Adrenal gland (tissue), 9 donors: ENCODE measurements at regions not wholly inside any gene's neighbourhood (a gene's known extent, or its start where the extent isn't known, plus 50 kb on each side); places are given as distances from the start of the nearest gene placed in this dataset.

ENCODE experiments used
- DNase-seq, 7 donors: peaks; one replicate each; pipeline ENCODE4 v3.0.0-alpha.2; 2019 to 2020
- H3K27ac ChIP-seq, 5 donors: fragments of 200-600 bp; sonication (generic) in 4 of 5; 1 replicate in 3 of 5; 2 replicates in 2 of 5; pipeline versions ENCODE4 v1.5.1 to v1.8.0; 2016 to 2020; ENCODE audit warnings: mild to moderate bottlenecking in 1 of 5
- H3K27me3 ChIP-seq: fragments of 200-600 bp; 2 replicates; pipeline ENCODE4 v1.8.0; 2021
- H3K36me3 ChIP-seq, 2 donors: fragments of 200-600 bp; replicated peaks in 1 of 2; 1 replicate in 1 of 2; 2 replicates in 1 of 2; pipeline versions ENCODE4 v1.5.1 to v1.8.0; 2018 to 2022
- H3K4me1 ChIP-seq, 2 donors: fragments of 200-600 bp; replicated peaks in 1 of 2; 1 replicate in 1 of 2; 2 replicates in 1 of 2; pipeline versions ENCODE4 v1.5.1 to v1.8.0; 2018 to 2021
- H3K4me3 ChIP-seq, 4 donors: fragments of 200-600 bp; sonication (generic) in 3 of 4; one replicate each; pipeline ENCODE4 v1.5.1; 2016 to 2018
- H3K9me3 ChIP-seq, 3 donors: fragments of 200-600 bp; sonication (generic) in 1 of 3; replicated peaks in 1 of 3; 1 replicate in 2 of 3; 2 replicates in 1 of 3; pipeline versions ENCODE4 v1.5.1 to v1.8.0; 2016 to 2021
- POLR2A ChIP-seq, 2 donors: fragments of 450-650 bp; IDR thresholded peaks; one replicate each; pipeline ENCODE4 v1.6.1; 2017; ENCODE audit warnings: antibody characterized with exemption in 2 of 2, mild to moderate bottlenecking in 2 of 2, moderate library complexity in 1 of 2
- WGBS, 4 donors: extraction: QIAGEN DNeasy Blood & Tissue Kit in 2 of 4; methylation state at CpG; one replicate each; pipeline versions ENCODE4 v1.1.5 to v1.1.7; 2013 to 2017; 5-methylcytosine and 5-hydroxymethylcytosine counted together
- intact Hi-C, 2 donors: fragments of 100-400 bp; cut with DNase I; formaldehyde crosslinking; loops; one replicate each; pipeline versions ENCODE4 v1.14.1 to v1.15.0; 2022 to 2023
- TF ChIP-seq, protein P1 (sequence below), 6 experiments: fragments of 450-650 bp in 4 of 6; fragments of 200-600 bp in 2 of 6; sonication (generic) in 1 of 6; IDR thresholded peaks; 1 replicate in 5 of 6; 2 replicates in 1 of 6; pipeline versions ENCODE4 v1.5.1 to v1.8.0; 2016 to 2021; ENCODE audit warnings: antibody characterized with exemption in 6 of 6, mild to moderate bottlenecking in 2 of 6, moderate library complexity in 1 of 6
- donor health status: healthy with polysubstance abuse.
- donor health status: Bipolar disorder and iron deficiency.
- donor health status: DM: yes; HTN: yes; CAD: no.
- donor health status: DM: no; HTN: no; CAD: no.
- donor health status: DM: no; HTN: no; CAD: no.

- TF ChIP-seq, protein P1, sequence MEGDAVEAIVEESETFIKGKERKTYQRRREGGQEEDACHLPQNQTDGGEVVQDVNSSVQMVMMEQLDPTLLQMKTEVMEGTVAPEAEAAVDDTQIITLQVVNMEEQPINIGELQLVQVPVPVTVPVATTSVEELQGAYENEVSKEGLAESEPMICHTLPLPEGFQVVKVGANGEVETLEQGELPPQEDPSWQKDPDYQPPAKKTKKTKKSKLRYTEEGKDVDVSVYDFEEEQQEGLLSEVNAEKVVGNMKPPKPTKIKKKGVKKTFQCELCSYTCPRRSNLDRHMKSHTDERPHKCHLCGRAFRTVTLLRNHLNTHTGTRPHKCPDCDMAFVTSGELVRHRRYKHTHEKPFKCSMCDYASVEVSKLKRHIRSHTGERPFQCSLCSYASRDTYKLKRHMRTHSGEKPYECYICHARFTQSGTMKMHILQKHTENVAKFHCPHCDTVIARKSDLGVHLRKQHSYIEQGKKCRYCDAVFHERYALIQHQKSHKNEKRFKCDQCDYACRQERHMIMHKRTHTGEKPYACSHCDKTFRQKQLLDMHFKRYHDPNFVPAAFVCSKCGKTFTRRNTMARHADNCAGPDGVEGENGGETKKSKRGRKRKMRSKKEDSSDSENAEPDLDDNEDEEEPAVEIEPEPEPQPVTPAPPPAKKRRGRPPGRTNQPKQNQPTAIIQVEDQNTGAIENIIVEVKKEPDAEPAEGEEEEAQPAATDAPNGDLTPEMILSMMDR (IDR thresholded peaks at IDR 0.05) = no peak
- TF ChIP-seq POLR2A (IDR thresholded peaks at IDR 0.05) = no peak
- 72 to 78% (median 75%) methylated on average over 7 of the region's 7 CpGs for WGBS, 4 donors
- no peak for DNase-seq
- Histone ChIP-seq H3K4me1 (no peaks in the 10 kb centered on the region), H3K27ac (no peak overlapping the region), H3K9me3 (no peaks in the 10 kb centered on the region), H3K36me3 (no peaks in the 10 kb centered on the region), H3K4me3 (no peak overlapping the region), H3K27me3 (no peaks in the 10 kb centered on the region)
- intact Hi-C loops = no loop called here
Measured at GRCh38 chr4:159736411-159736810, 633.5 kb downstream of the RAPGEF2 start.

DNA sequence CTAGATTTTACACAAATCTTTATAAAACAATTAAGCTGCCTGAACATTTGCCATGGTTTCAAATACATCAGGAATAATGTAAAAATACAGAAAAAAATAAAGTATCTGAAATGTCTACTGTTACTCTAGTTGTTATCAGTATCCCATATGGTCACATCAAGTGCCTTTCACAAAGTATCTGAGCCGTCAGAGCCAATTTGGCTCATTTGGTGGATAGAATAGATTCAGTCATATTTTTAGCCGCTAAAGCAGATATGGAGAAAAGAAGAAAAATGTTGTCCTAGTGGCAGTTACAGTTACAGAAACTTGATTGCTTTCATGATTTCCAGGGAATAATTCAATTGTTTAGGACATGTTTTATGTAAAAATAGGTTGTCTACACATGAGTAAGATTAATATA, 641.1 kb downstream of the RAPGEF2 start:
- Histone ChIP-seq H3K27ac (no peak overlapping the region), H3K9me3 (no peaks in the 10 kb centered on the region), H3K27me3 (no peaks in the 10 kb centered on the region), H3K4me3 (no peak overlapping the region), H3K36me3 (no peaks in the 10 kb centered on the region), H3K4me1 (no peaks in the 10 kb centered on the region)
- intact Hi-C loops = no loop called here
- TF ChIP-seq, protein P1 (IDR thresholded peaks at IDR 0.05) = no peak
- no peak for TF ChIP-seq POLR2A (IDR thresholded peaks at IDR 0.05)
- 29 to 41% (median 35%) methylated on average over 2 of the region's 2 CpGs for WGBS, 4 donors
- DNase-seq = no peak

- 77 to 97% (median 93%) methylated on average over 3 of the region's 3 CpGs for WGBS, 4 donors
- no peaks in the 10 kb centered on the region for H3K4me1 ChIP-seq
- no peak overlapping the region for H3K27ac ChIP-seq
- H3K36me3 ChIP-seq = no peaks in the 10 kb centered on the region
- no peak for DNase-seq
- no peak overlapping the region for H3K4me3 ChIP-seq
- no peaks in the 10 kb centered on the region for H3K9me3 ChIP-seq
- no peaks in the 10 kb centered on the region for H3K27me3 ChIP-seq
- no peak for TF ChIP-seq POLR2A (IDR thresholded peaks at IDR 0.05)
- TF ChIP-seq, protein P1 (IDR thresholded peaks at IDR 0.05) = no peak
- intact Hi-C loops = no loop called here
Measured at GRCh38 chr4:159747983-159748382, 645.1 kb downstream of the RAPGEF2 start.

GRCh38 chr4:159748834-159749444, 646.1 kb downstream of the RAPGEF2 start:
- no peaks in the 10 kb centered on the region for H3K9me3 ChIP-seq
- no peaks in the 10 kb centered on the region for H3K27me3 ChIP-seq
- TF ChIP-seq POLR2A (IDR thresholded peaks at IDR 0.05) = no peak
- TF ChIP-seq, protein P1 (IDR thresholded peaks at IDR 0.05) = no peak
- DNase-seq = no peak
- intact Hi-C loops = no loop called here
- H3K27ac ChIP-seq = no peak overlapping the region
- H3K36me3 ChIP-seq = no peaks in the 10 kb centered on the region
- no peaks in the 10 kb centered on the region for H3K4me1 ChIP-seq
- no peak overlapping the region for H3K4me3 ChIP-seq
